Caco-2 (cell line): ENCODE measurements at regions not wholly inside any gene's neighbourhood (a gene's known extent, or its start where the extent isn't known, plus 50 kb on each side); places are given as distances from the start of the nearest gene placed in this dataset.

ENCODE experiments used
- BruUV-seq: library from RNA; stranded (reverse); fragments of 400-500 nt; replicated peaks from 2 replicates; lab custom pipeline; 2021; lab: Mats Ljungman, UMichigan
- CTCF ChIA-PET: fragments of 300-600 bp; sonication (Branson Sonifier 250); formaldehyde crosslinking; loops from one replicate; lab custom pipeline; 2022; ENCODE audit warnings: antibody characterized with exemption; lab: Charles Lee
- POLR2A ChIA-PET: fragments of 300-600 bp; sonication (Branson Sonifier 250); formaldehyde crosslinking; loops from one replicate; lab custom pipeline; 2022; ENCODE audit warnings: antibody characterized with exemption; lab: Charles Lee
- DNase-seq, 2 experiments: peaks; one replicate each; pipeline versions ENCODE4 v3.0.0 to v3.0.0-alpha.2; 2020 to 2022
- H3K27me3 ChIP-seq: replicated peaks from 2 replicates; pipeline ENCODE4 v1.6.0; 2011; ENCODE audit warnings: low read length; ENCODE audit not compliant: control insufficient read depth, insufficient read depth
- H3K36me3 ChIP-seq: 2 replicates; pipeline ENCODE4 v1.5.1; 2011; ENCODE audit warnings: low read length; ENCODE audit not compliant: control insufficient read depth, insufficient read depth
- H3K4me1 ChIP-seq: fragments of 250-450 bp; sonication (Bioruptor Pico); 2 replicates; pipeline ENCODE4 v1.5.1; 2020; ENCODE audit warnings: mild to moderate bottlenecking
- H3K4me3 ChIP-seq: 2 replicates; pipeline ENCODE4 v1.5.1; 2011; ENCODE audit warnings: low read depth, mild to moderate bottlenecking, control low read depth, low read length
- H3K9me3 ChIP-seq: fragments of 250-450 bp; sonication (Bioruptor Pico); 2 replicates; pipeline ENCODE4 v1.5.1; 2020; ENCODE audit warnings: mild to moderate bottlenecking, moderate library complexity
- H3K27ac Mint-ChIP-seq: one replicate; pipeline ENCODE4 v1.8.0; 2022; ENCODE audit warnings: mixed read lengths; ENCODE audit not compliant: unreplicated experiment
- H3K27me3 Mint-ChIP-seq: one replicate; pipeline ENCODE4 v1.8.0; 2022; ENCODE audit warnings: mixed read lengths; ENCODE audit not compliant: insufficient read depth, unreplicated experiment
- H3K36me3 Mint-ChIP-seq: one replicate; pipeline ENCODE4 v1.8.0; 2022; ENCODE audit warnings: mild to moderate bottlenecking, mixed read lengths; ENCODE audit not compliant: insufficient read depth, unreplicated experiment
- H3K4me1 Mint-ChIP-seq: one replicate; pipeline ENCODE4 v1.8.0; 2022; ENCODE audit warnings: low read depth, mixed read lengths; ENCODE audit not compliant: unreplicated experiment
- H3K4me3 Mint-ChIP-seq: one replicate; pipeline ENCODE4 v1.8.0; 2022; ENCODE audit warnings: mild to moderate bottlenecking, moderate library complexity, mixed read lengths; ENCODE audit not compliant: unreplicated experiment
- H3K9me3 Mint-ChIP-seq: one replicate; pipeline ENCODE4 v1.8.0; 2022; ENCODE audit warnings: mixed read lengths; ENCODE audit not compliant: unreplicated experiment
- intact Hi-C: fragments of 100-400 bp; cut with micrococcal nuclease; formaldehyde crosslinking; loops from one replicate; pipeline ENCODE4 v1.10.0; 2022; ENCODE audit not compliant: unreplicated experiment
- TF ChIP-seq, protein P1 (sequence below), 2 experiments: fragments of 200-600 bp in 1 of 2; IDR thresholded peaks; 1 replicate in 1 of 2; 2 replicates in 1 of 2; pipeline versions ENCODE4 v1.5.1 to v1.8.0; 2011 to 2022; ENCODE audit warnings: antibody characterized with exemption in 1 of 2, control low read depth in 1 of 2, inconsistent platforms in 1 of 2, low read depth in 1 of 2, low read length in 1 of 2, mild to moderate bottlenecking in 1 of 2, moderate library complexity in 1 of 2; ENCODE audit not compliant: insufficient read depth in 1 of 2, severe bottlenecking in 1 of 2, unreplicated experiment in 1 of 2

GRCh38 chr5:174229514-174230370 is 184.2 kb downstream of the NSG2 start:
- peaks cover 31% of the 10 kb centered on the region for H3K27me3 Mint-ChIP-seq
- TF ChIP-seq, protein P1, sequence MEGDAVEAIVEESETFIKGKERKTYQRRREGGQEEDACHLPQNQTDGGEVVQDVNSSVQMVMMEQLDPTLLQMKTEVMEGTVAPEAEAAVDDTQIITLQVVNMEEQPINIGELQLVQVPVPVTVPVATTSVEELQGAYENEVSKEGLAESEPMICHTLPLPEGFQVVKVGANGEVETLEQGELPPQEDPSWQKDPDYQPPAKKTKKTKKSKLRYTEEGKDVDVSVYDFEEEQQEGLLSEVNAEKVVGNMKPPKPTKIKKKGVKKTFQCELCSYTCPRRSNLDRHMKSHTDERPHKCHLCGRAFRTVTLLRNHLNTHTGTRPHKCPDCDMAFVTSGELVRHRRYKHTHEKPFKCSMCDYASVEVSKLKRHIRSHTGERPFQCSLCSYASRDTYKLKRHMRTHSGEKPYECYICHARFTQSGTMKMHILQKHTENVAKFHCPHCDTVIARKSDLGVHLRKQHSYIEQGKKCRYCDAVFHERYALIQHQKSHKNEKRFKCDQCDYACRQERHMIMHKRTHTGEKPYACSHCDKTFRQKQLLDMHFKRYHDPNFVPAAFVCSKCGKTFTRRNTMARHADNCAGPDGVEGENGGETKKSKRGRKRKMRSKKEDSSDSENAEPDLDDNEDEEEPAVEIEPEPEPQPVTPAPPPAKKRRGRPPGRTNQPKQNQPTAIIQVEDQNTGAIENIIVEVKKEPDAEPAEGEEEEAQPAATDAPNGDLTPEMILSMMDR (IDR thresholded peaks at IDR 0.05; ENCODE audit: insufficient read depth in 1 of 2, low read depth in 1 of 2, low read length in 1 of 2, severe bottlenecking in 1 of 2, unreplicated experiment in 1 of 2) = no peak
- no peaks in the 10 kb centered on the region for H3K4me1 ChIP-seq
- H3K36me3 Mint-ChIP-seq = no peaks in the 10 kb centered on the region
- no peaks in the 10 kb centered on the region for H3K27me3 ChIP-seq
- DNase-seq = no peak
- H3K27ac Mint-ChIP-seq = no peak overlapping the region
- POLR2A ChIA-PET = no interaction called here
- no peaks in the 10 kb centered on the region for H3K9me3 Mint-ChIP-seq
- no peak overlapping the region for H3K4me3 ChIP-seq
- no peak overlapping the region for H3K4me3 Mint-ChIP-seq
- BruUV-seq = no TSS peak
- H3K9me3 ChIP-seq = no peaks in the 10 kb centered on the region
- intact Hi-C loops = no loop called here
- CTCF ChIA-PET = interaction anchor here (0.6 kb wide), 1 partner anchor 222 kb away, joined by 3 read pairs; no protein-coding TSS in a partner anchor
- no peaks in the 10 kb centered on the region for H3K36me3 ChIP-seq
- no peaks in the 10 kb centered on the region for H3K4me1 Mint-ChIP-seq

- BruUV-seq = no TSS peak
- CTCF ChIA-PET = no interaction called here
- Histone ChIP-seq H3K36me3 (no peaks in the 10 kb centered on the region), H3K4me1 (no peaks in the 10 kb centered on the region), H3K27me3 (no peaks in the 10 kb centered on the region), H3K9me3 (no peaks in the 10 kb centered on the region), H3K4me3 (no peak overlapping the region)
- POLR2A ChIA-PET = no interaction called here
- Mint-ChIP-seq H3K4me3 (no peak overlapping the region), H3K9me3 (no peaks in the 10 kb centered on the region), H3K36me3 (no peaks in the 10 kb centered on the region), H3K27ac (no peak overlapping the region), H3K27me3 (peaks cover 21% of the 10 kb centered on the region), H3K4me1 (no peaks in the 10 kb centered on the region)
- no peak for DNase-seq
- intact Hi-C loops = no loop called here
- TF ChIP-seq, protein P1 (IDR thresholded peaks at IDR 0.05; ENCODE audit: insufficient read depth in 1 of 2, low read depth in 1 of 2, low read length in 1 of 2, severe bottlenecking in 1 of 2, unreplicated experiment in 1 of 2) = no peak
Measured at GRCh38 chr5:174231956-174232487, 186.5 kb downstream of the NSG2 start.

DNA sequence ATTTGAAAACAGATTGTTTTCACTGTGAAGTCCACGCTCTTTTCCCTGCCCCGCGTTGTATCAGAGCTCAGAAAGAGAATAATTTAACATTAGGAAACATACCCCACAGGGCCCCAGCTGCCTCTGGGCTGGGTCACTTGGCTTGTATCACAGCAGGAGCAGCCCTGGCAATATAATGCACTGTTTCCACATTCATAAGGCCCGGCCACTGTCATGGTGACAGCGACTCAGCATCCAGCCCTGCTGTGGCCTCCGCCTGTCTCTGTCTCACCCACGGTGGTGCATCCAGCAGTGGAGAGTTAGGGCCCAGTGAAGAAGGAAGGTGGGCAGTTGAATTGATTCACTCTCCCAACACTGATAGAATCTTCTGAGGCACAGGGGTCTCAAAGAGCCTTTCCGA is 188.9 kb downstream of the NSG2 start:
- DNase-seq = no peak
- no TSS peak for BruUV-seq
- Histone ChIP-seq H3K36me3 (no peaks in the 10 kb centered on the region), H3K27me3 (no peaks in the 10 kb centered on the region), H3K4me3 (no peak overlapping the region), H3K4me1 (no peaks in the 10 kb centered on the region), H3K9me3 (no peaks in the 10 kb centered on the region; the same call in 1 of the 2 replicates)
- ChIA-PET POLR2A (no interaction called here), CTCF (no interaction called here)
- Mint-ChIP-seq H3K27ac (no peak overlapping the region), H3K36me3 (no peaks in the 10 kb centered on the region), H3K9me3 (peaks cover 6% of the 10 kb centered on the region), H3K27me3 (peaks cover 22% of the 10 kb centered on the region), H3K4me1 (no peaks in the 10 kb centered on the region), H3K4me3 (no peak overlapping the region)
- intact Hi-C loops = no loop called here
- TF ChIP-seq, protein P1 (IDR thresholded peaks at IDR 0.05; ENCODE audit: insufficient read depth in 1 of 2, low read depth in 1 of 2, low read length in 1 of 2, severe bottlenecking in 1 of 2, unreplicated experiment in 1 of 2) = no peak
